ENCODE measurements at regions not wholly inside any gene's neighbourhood (a gene's known extent, or its start where the extent isn't known, plus 50 kb on each side); places are given as distances from the start of the nearest gene placed in this dataset.

DNA sequence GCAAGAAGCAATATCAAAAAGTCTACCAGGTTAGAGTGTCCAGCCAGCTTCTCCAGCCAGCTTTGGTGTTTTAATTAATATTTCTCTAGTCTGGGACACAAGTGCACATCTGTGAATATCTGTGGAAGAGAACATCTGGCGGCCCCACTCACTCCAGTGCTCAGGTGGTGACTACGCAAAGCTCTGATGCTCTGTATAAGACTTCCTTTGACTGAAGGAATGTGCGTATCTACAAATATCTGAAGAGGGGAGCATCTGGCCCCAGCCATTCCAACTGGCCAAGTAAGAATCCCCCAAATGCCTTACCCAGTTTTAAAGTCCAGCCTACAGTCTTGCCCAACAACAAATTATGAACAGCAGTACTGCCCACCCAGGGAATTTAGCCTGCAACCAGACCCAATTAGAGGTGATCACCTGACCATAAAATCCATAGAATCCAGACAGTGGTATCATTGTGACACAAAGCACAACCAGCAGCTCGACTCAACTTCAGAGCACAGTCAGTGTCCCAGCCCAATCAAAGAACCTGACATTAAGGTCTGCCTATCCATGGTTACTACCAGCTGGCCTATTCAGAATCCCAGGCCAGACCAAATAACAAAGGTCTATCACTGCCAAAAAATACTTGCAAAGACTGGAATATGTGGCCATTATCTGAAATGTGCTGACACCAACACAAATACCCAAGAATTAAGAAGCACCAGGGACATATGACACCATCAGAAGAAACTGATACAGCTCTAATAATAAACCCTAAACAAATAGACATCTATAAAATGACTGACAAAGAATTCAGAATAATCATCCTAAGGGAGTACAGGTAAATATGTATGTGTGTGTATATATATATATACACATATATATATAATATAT, 76.1 kb upstream of the MANEA start:
- TF ChIP-seq GATA2 (IDR thresholded peaks at IDR 0.05; ENCODE audit: low read depth, low read length) = no peak
- TF ChIP-seq GATA3 (IDR thresholded peaks at IDR 0.05; ENCODE audit: low read depth, low read length) = no peak

DNA sequence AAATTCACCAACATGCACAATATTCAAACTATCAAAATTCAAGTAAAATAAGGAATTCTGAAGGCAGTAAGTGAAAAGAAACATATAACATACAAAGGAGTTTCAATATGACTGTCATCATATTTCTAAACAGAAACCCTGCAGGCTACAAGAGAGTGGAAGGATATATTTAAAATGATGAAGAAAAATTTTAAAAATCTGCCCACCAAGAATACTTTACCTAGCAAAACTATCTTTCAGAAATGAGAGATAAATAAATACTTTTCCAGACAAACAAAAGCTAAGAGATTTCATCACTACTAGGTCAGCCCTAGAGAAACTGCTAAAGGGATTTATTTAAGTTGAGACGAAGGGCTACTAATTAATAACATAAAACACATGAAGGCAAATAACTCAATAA, 73.8 kb upstream of the MANEA start:
- TF ChIP-seq GATA3 (IDR thresholded peaks at IDR 0.05; ENCODE audit: low read depth, low read length) (no peak), GATA2 (IDR thresholded peaks at IDR 0.05; ENCODE audit: low read depth, low read length) (no peak)

DNA sequence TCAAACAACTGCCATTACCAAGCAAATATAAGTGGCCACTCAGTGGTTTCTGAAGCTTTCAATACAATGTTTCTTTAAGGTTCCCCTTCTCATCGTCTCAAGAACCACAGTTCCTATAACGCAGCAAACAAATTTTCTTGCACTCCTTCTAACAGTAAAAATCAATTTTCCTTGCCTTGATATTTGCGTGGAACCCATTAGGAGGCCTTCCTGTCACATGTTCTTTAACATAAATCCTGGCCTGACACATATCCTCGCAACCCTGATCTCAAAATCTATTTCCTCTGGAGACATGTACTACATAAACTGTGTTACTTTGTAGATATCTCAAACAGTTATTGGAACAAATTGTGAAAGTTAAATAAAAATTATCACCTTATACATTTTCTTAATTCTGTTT, 65.9 kb upstream of the MANEA start:
- TF ChIP-seq GATA3 (IDR thresholded peaks at IDR 0.05; ENCODE audit: low read depth, low read length) = no peak
- no peak for TF ChIP-seq GATA2 (IDR thresholded peaks at IDR 0.05; ENCODE audit: low read depth, low read length)

DNA sequence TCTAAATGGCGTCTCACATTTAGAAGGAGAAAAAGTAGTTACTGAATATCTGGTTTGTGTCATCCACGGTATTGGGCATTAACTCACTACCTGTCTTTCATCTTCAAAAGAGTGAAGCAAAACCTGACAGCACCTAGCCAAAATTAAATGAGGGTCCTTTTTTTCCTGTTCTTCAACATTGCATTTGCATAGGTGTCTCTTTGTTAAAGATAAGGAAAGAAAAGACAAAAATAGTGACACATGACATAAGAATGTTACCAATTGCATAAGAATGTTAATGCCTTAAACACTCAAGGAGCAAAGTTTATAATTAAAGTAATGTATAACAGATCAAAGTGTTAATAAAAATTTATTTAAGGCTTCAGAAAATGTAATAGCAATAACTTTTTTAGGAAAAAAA, 61.4 kb upstream of the MANEA start:
- TF ChIP-seq GATA3 (IDR thresholded peaks at IDR 0.05; ENCODE audit: low read depth, low read length) (no peak), GATA2 (IDR thresholded peaks at IDR 0.05; ENCODE audit: low read depth, low read length) (no peak)

DNA sequence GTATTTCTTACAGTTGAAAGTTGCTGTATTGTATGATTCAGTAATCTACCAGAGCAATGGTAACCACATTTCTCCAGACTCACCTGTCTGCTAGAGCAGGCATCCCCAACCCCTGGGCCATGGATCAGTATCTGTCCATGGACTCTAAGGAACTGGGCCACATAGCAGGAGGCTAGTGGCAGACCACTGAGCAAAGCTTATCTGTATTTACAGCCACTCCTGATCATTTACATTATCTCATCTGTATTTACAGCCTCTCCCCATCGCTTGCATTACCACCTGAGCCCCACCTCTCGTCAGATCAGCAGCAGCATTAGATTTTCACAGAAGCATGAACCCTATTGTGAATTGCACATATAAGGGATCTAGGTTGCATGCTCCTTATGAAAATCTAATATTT, 60.3 kb upstream of the MANEA start:
- no peak for TF ChIP-seq GATA2 (IDR thresholded peaks at IDR 0.05; ENCODE audit: low read depth, low read length)
- no peak for TF ChIP-seq GATA3 (IDR thresholded peaks at IDR 0.05; ENCODE audit: low read depth, low read length)

DNA sequence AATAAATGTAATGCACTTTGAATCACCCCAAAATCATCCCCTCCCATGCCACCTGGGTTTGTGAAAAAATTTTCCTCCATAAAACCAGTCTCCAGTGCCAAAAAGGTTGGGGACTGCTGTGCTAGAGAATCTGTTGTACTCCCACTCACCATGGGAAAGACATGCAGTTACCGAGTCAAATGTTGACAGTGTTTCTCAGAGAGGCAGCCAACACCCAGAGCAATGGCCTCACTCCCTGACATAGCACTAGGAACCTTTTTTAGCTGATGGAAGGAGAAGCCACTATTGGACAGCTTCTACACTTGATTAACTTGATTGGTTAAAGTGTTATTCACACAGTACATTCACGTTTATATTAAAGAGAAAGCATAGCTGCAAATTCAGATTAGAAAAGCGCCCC, 59.8 kb upstream of the MANEA start:
- TF ChIP-seq GATA2 (IDR thresholded peaks at IDR 0.05; ENCODE audit: low read depth, low read length) (no peak), GATA3 (IDR thresholded peaks at IDR 0.05; ENCODE audit: low read depth, low read length) (no peak)

DNA sequence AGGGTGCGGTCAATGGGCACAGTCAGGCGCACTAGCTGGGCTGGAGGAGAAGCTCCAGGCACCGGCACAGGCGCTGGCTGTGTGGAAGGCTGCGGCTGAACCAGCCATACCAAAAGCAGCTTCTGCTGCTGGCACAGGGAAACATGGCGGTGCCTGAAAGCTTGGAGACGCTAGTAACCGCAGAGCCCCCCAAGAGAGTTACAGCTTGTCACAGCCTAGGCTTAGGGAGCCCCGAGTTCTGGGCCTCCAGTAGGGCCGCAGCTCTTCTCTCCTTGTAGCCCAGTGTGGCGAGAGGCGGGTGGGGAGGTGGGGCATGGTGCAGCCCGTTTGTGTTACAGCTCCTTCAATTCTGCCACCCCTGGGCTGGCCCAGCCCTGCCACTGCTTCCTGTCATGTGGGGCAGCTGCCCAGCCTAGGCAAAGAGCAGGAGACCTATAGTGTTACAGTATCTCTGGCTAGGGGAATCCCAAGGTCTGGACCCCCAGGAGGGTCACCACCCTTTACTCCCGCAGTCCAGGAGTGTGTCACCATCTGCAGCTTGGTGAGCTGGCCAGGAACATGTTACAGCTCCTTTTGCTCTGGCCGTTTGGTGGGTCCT, 58.6 kb upstream of the MANEA start:
- TF ChIP-seq GATA2 (IDR thresholded peaks at IDR 0.05; ENCODE audit: low read depth, low read length) (no peak), GATA3 (IDR thresholded peaks at IDR 0.05; ENCODE audit: low read depth, low read length) (no peak)

DNA sequence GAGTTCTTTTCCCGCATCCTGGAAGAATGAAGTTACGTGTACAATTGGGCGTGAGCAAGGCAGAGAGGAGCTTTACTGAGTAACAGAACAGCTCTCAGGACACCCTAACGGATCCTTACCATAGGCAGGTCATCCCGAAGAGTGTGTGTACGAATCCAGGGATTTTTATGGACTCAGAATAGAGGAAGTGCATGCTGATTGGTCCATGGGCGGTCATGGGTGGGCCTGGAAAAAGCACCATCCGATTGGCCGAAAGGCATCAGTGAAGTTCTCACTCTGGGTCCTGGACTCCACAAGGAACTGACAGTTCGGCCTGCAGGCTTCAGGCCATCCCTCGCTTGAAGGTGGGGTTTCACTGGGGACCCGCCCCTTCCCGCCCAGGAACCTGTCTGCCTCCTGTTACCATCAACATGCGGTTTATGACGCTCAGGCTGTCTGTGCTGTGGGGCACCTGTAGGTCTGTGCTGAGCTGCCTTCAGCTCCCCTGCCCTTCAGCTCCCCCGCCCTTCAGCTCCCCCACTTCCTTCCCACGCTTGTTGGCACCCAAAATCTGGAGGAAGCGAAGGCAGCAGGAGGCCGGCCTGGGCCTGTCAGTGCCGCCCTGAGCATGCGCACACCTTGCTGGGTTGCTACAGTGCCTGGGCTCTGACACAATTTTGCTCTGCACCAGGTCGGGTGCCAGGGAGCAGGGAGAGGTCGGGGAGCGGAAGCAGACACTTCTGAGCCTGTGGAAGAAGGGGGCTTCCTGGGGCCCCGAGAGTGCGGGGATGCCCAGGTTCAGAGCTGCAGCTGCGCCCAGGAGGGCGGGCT, 57.9 kb upstream of the MANEA start:
- TF ChIP-seq GATA2 (IDR thresholded peaks at IDR 0.05; ENCODE audit: low read depth, low read length) (no peak), GATA3 (IDR thresholded peaks at IDR 0.05; ENCODE audit: low read depth, low read length) (no peak)

DNA sequence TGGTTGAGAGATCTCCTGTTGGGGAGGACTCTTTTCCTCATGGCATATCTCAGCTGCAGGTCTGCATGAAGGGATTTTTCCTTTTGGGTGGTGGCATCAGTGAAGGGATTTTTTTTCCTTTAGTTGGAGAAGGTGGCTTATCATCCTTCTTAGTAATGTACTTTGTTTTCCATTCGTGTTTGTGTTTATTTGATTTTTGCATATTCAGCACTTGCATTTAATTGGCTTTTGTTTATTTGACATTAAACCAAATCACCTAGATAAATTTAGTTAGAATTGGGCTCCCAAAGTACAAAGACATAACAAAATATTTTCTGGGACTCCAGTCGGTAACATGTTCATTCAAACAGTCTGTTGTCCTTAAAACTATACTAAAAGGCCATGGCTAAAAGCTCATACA, 56.2 kb upstream of the MANEA start:
- TF ChIP-seq GATA3 (IDR thresholded peaks at IDR 0.05; ENCODE audit: low read depth, low read length) (no peak), GATA2 (IDR thresholded peaks at IDR 0.05; ENCODE audit: low read depth, low read length) (no peak)

Measured in SH-SY5Y (cell line).